Caki2 (cell line): ENCODE measurements at regions not wholly inside any gene's neighbourhood (a gene's known extent, or its start where the extent isn't known, plus 50 kb on each side); places are given as distances from the start of the nearest gene placed in this dataset.

ENCODE experiments used
- DNase-seq: peaks from one replicate; pipeline ENCODE4 v3.0.0-alpha.2; 2015; ENCODE audit warnings: low read depth
- in situ Hi-C: cut with HindIII; loops from 2 replicates; pipeline ENCODE4 v1.10.0; 2016; ENCODE audit warnings: low sequenced_read_pairs, low pct_unique_long_range_greater_than_20kb, mixed read lengths

DNA sequence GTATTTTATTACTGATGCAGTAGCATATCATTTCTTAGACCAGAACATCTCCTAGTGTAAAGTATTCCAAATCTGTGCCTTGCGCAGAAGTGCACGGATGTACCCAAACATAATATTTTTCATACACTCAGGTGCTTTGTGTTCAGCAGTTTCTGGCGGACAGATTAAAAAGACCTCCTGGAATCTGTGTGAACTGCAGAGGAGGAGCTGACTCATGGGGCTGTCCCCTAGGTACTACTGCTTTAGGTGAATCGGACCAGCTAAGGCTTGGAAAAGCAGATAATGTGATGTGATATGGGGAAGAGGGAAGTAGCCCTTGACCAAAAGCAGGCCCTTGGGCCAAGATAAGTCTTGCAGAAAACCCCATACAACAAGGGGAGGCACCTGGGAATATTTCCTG lies 310.1 kb downstream of the PLK2 start:
- in situ Hi-C loops: loop anchor here (25.0 kb wide), 1 partner anchor 662 kb away; the partner anchor contains the start of gene ACTBL2
- DNase-seq: peak; percentile 42

GRCh38 chr5:58149345-58149744 lies 310.5 kb downstream of the PLK2 start:
- no peak for DNase-seq
- in situ Hi-C loops: loop anchor here (25.0 kb wide), 1 partner anchor 662 kb away; the partner anchor contains the start of gene ACTBL2

- in situ Hi-C loops: loop anchor here (25.0 kb wide), 1 partner anchor 661 kb away; the partner anchor contains the start of gene ACTBL2
Measured at GRCh38 chr5:58148254-58148775, 311.6 kb downstream of the PLK2 start.

DNA sequence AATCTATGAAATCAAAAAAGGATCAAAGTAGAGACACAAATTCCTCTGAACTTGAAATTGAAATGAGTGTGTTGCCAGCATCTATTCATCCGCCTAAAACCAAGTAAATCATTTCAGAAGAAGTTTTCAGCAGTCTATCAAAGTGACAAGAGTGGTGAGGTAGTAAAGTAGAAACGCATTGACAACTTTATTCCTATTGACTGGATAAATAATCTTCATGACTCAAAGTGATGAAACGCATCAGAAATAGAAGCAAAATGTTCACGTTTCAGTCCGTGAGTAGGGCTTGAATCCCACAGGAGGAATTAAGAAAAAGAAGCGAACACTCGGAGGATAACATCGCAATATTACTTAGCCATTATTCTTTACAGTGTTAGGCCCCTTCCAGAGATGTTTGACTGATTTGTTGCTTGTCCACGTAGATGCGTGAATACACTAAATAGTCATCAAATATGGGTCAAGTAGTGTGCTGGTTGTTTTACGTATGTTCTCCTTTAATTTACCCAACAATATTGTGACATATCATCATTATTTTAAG lies 314.4 kb downstream of the PLK2 start:
- DNase-seq: no peak
- in situ Hi-C loops: loop anchor here (25.0 kb wide), 1 partner anchor 658 kb away; the partner anchor contains the start of gene ACTBL2

More at GRCh38 chr5:58148254-58148775, 311.6 kb downstream of the PLK2 start:
- DNase-seq: no peak

- no peak for DNase-seq
- in situ Hi-C loops: loop anchor here (25.0 kb wide), 1 partner anchor 656 kb away; the partner anchor contains the start of gene ACTBL2
Measured at GRCh38 chr5:58143727-58144126, 316.2 kb downstream of the PLK2 start.

DNA sequence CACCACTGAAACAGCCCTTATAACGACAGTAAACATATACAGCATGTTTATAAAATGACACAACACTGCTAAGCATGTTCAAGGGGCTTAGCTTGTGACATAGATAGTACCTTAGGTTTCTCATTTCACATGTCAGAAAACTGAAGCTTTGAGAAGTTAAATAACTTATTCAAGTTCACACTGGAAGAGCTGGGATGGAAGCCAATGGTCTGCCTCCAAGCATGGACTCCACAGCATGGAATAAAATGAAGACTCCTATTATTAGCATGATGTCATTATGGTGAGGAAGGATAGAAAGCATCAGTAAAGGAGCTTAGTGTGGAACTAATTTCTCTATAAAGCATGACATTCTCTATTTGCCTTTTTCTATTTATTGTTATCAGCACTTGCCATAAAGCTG lies 316.7 kb downstream of the PLK2 start:
- DNase-seq: no peak
- in situ Hi-C loops: loop anchor here (25.0 kb wide), 1 partner anchor 656 kb away; the partner anchor contains the start of gene ACTBL2

DNA sequence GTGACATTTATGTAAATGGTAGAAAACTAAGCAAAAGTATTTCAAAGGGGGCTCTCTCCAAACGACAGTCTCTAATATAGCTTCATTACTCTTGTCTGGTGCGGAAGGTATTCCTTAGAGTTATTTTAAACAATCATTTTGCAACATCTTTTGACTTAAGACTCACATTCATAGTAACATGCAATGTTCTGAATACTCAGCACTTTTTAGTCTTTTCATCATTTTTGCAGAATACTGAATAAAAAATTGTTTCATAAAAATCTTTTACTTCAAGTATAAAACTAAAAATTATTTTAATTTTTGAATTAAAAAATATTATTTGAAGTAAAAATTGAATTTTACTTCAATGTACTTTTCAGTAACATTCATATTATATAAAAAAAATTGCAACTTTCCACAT lies 321.1 kb downstream of the PLK2 start:
- in situ Hi-C loops: loop anchor here (25.0 kb wide), 1 partner anchor 651 kb away; the partner anchor contains the start of gene ACTBL2

DNA sequence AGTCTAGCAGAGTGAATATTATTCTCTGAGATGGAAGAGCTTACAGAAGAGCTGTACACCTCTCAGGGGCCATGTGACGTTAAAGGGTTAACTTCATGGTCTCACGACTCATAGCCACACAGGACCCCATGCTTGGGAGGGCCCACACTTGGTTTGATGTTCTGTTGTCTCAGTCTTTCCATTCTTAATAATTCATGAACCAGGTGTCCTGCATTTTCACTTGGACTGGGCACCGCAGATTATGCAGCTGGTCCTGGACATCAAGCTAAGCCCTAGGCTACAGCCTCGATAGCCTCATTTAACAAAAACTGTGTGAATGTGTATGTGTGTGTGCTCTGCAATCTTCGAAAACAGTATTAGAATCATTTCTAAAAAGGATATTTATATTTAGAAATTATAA lies 323.5 kb downstream of the PLK2 start:
- in situ Hi-C loops: loop anchor here (25.0 kb wide), 1 partner anchor 649 kb away; the partner anchor contains the start of gene ACTBL2
- DNase-seq: no peak

More for the DNA sequence above, 321.1 kb downstream of the PLK2 start:
- no peak for DNase-seq

- in situ Hi-C loops: loop anchor here (25.0 kb wide), 1 partner anchor 648 kb away; the partner anchor contains the start of gene ACTBL2
Measured at GRCh38 chr5:58135571-58136335, 324.1 kb downstream of the PLK2 start.

DNA sequence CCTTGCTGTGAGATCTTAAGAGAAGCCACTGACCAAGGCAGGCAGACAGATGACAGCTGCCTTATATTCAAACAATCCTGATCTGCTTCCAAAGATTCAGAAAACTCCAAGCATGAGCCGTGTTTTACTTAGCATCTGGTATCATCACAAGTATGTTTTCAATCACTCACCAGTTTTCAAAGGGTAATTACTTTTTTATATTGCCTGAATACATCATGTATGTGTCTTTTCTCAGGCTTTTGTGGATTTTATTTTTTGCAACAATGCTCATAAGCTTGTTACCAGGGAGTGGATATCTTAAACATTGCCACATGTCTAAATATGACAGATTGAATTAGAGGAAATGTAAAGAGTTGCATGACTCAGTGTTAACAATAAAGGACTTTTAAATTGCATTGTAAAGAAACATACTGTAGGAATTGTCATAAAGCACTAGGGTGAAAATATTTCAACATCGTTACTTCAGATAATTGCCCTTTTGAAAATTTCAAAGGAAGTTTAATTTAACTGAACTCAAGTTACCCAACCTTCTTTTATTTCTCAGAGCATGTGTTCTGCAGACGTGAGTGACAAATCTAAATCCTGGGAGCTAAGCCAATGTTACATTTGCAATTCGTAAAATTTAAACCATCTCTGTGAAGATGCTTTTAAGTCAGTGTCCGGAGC lies 326.1 kb downstream of the PLK2 start:
- no peak for DNase-seq
- in situ Hi-C loops: loop anchor here (25.0 kb wide), 1 partner anchor 646 kb away; the partner anchor contains the start of gene ACTBL2

More at GRCh38 chr5:58135571-58136335, 324.1 kb downstream of the PLK2 start:
- no peak for DNase-seq

DNA sequence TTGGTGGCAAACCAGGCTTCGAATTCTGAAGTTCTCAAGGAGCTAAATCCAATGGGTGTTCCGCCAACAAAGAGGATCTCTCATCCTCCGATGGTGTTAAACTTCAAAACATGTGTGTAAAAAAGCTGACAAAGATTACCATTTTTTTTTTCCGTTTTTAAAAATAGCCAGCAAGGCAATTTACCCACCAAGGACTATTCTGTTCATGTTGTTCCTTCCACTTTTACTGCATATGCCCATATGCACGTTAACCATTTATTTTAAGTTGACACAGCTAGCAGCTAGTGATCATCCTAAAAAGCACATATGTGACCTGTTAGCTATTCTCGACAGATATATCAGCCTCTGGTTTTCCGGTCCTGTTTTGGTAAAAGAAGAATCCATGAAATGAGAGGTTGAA lies 326.7 kb downstream of the PLK2 start:
- no peak for DNase-seq

GRCh38 chr5:58127255-58128220 lies 332.3 kb downstream of the PLK2 start:
- in situ Hi-C loops: loop anchor here (25.0 kb wide), 1 partner anchor 640 kb away; the partner anchor contains the start of gene ACTBL2
- peak; percentile 12 for DNase-seq

More for the DNA sequence above, 326.7 kb downstream of the PLK2 start:
- in situ Hi-C loops: loop anchor here (25.0 kb wide), 1 partner anchor 646 kb away; the partner anchor contains the start of gene ACTBL2

- in situ Hi-C loops: no loop called here
- no peak for DNase-seq
Measured at GRCh38 chr5:58123501-58123900, 336.4 kb downstream of the PLK2 start.

DNA sequence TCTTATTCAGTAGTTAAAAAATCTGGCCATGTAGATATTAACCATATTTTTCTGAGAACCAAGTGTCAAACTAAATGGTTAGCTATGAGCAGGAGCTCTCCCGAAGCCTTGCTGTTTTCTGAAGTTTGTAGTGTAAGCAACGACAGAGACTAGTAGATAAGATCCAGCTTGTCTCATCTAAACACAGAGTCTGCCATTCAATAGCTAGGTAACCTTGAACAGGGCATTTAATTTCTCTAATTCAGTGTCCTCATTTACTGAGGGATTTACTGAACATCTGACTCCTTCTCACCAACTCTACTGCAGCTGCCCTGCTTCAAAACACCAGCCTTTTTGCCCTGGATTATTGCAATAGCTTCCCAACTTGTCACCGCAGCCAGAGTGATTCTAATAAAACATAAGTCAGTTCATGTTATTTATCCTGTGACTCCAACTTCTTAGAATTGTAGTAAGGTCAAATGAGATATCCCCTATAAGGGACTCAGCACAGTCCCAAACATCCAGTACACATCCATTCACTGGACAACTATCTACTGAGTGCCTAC lies 337.0 kb downstream of the PLK2 start:
- no peak for DNase-seq
- in situ Hi-C loops: no loop called here

GRCh38 chr5:58122157-58122556 lies 337.7 kb downstream of the PLK2 start:
- in situ Hi-C loops: no loop called here
- no peak for DNase-seq

GRCh38 chr5:58121391-58121790 lies 338.5 kb downstream of the PLK2 start:
- in situ Hi-C loops: no loop called here
- DNase-seq: no peak

DNA sequence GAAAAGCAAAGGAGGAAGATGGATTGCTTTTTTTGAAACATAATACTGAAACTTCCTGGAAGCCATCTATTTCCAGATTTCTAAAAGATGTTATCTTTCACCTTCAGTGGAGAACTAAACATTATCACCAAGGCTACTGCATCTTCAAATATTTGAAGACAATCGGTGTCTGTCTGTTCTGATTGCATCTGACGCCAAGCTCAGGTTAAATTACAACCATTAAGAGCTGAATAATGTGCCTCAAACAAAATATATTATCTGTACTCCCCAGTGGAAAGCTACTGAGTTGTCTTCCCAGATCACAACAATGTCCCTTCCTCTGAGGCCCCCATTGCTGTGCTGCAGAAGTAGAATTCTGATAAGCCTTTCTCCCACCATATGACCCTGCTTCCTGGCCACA lies 342.3 kb downstream of the PLK2 start:
- no peak for DNase-seq
- in situ Hi-C loops: no loop called here
